Mesenchymal stem cell (in vitro differentiated cells and primary cell): ENCODE measurements at regions not wholly inside any gene's neighbourhood (a gene's known extent, or its start where the extent isn't known, plus 50 kb on each side); places are given as distances from the start of the nearest gene placed in this dataset.

ENCODE experiments used
- DNase-seq: peaks from one replicate; pipeline ENCODE4 v3.0.0-alpha.2; 2013
- H2AFZ ChIP-seq: one replicate; pipeline ENCODE4 v1.6.1; 2013; ENCODE audit warnings: low read depth, mild to moderate bottlenecking, control low read depth, inconsistent platforms, low read length, moderate library complexity
- H2AK5ac ChIP-seq: 2 replicates; pipeline ENCODE4 v1.6.1; 2013; ENCODE audit warnings: low read length, moderate library complexity, mild to moderate bottlenecking, inconsistent platforms; ENCODE audit not compliant: severe bottlenecking
- H2BK120ac ChIP-seq: one replicate; pipeline ENCODE4 v1.6.1; 2013; ENCODE audit warnings: low read depth, mild to moderate bottlenecking, inconsistent platforms, low read length, moderate library complexity
- H2BK12ac ChIP-seq, 2 experiments: one replicate each; pipeline ENCODE4 v1.6.1; 2013; ENCODE audit warnings: inconsistent platforms in 2 of 2, low read length in 2 of 2, mild to moderate bottlenecking in 2 of 2, moderate library complexity in 2 of 2, control low read depth in 1 of 2
- H2BK15ac ChIP-seq: one replicate; pipeline ENCODE4 v1.6.1; 2013; ENCODE audit warnings: mild to moderate bottlenecking, low read depth, inconsistent platforms; ENCODE audit not compliant: poor library complexity, severe bottlenecking
- H2BK5ac ChIP-seq: 2 replicates; pipeline ENCODE4 v1.6.1; 2013; ENCODE audit warnings: low read depth, mild to moderate bottlenecking, low read length, control low read depth, inconsistent platforms; ENCODE audit not compliant: poor library complexity, severe bottlenecking
- H3K14ac ChIP-seq, 2 experiments: one replicate each; pipeline ENCODE4 v1.6.1; 2013; ENCODE audit warnings: inconsistent platforms in 2 of 2, low read length in 2 of 2, control low read depth in 1 of 2, mild to moderate bottlenecking in 1 of 2, moderate library complexity in 1 of 2
- H3K18ac ChIP-seq, 2 experiments: one replicate each; pipeline ENCODE4 v1.6.1; 2013; ENCODE audit warnings: inconsistent platforms in 2 of 2, low read length in 2 of 2, control low read depth in 1 of 2, low read depth in 1 of 2, mild to moderate bottlenecking in 1 of 2
- H3K23ac ChIP-seq, 2 experiments: one replicate each; pipeline ENCODE4 v1.6.1; 2013; ENCODE audit warnings: inconsistent platforms in 2 of 2, low read length in 2 of 2, mild to moderate bottlenecking in 2 of 2, moderate library complexity in 2 of 2, control low read depth in 1 of 2
- H3K27ac ChIP-seq: 2 replicates; pipeline ENCODE4 v1.5.1; 2013; ENCODE audit warnings: mild to moderate bottlenecking, moderate library complexity, low read length, control low read depth, inconsistent platforms; ENCODE audit not compliant: poor library complexity, severe bottlenecking
- H3K27me3 ChIP-seq, 2 experiments: 2 replicates each; pipeline versions ENCODE4 v1.6.1 to v1.7.0; 2013; ENCODE audit warnings: low read length in 2 of 2, mild to moderate bottlenecking in 2 of 2, moderate library complexity in 2 of 2, control low read depth in 1 of 2, inconsistent platforms in 1 of 2; ENCODE audit not compliant: control insufficient read depth in 1 of 2, insufficient read depth in 1 of 2
- H3K36me3 ChIP-seq, 2 experiments: 2 replicates each; pipeline versions ENCODE4 v1.6.1 to v1.7.0; 2013; ENCODE audit warnings: low read length in 2 of 2, control low read depth in 1 of 2, inconsistent platforms in 1 of 2, low read depth in 1 of 2, mild to moderate bottlenecking in 1 of 2; ENCODE audit not compliant: insufficient read depth in 2 of 2, control insufficient read depth in 1 of 2
- H3K4ac ChIP-seq, 2 experiments: one replicate each; pipeline ENCODE4 v1.6.1; 2013; ENCODE audit warnings: inconsistent platforms in 2 of 2, low read length in 2 of 2, mild to moderate bottlenecking in 2 of 2, moderate library complexity in 2 of 2, control low read depth in 1 of 2, low read depth in 1 of 2
- H3K4me1 ChIP-seq: 2 replicates; pipeline ENCODE4 v1.6.1; 2013; ENCODE audit warnings: low read depth, low read length, control low read depth; ENCODE audit not compliant: control insufficient read depth, insufficient read depth
- H3K4me2 ChIP-seq: 2 replicates; pipeline ENCODE4 v1.6.1; 2013; ENCODE audit warnings: low read length, mild to moderate bottlenecking, inconsistent platforms; ENCODE audit not compliant: poor library complexity, severe bottlenecking
- H3K4me3 ChIP-seq, 2 experiments: 2 replicates each; pipeline versions ENCODE4 v1.5.1 to v1.7.0; 2013; ENCODE audit warnings: low read length in 2 of 2, mild to moderate bottlenecking in 2 of 2, control low read depth in 1 of 2, low read depth in 1 of 2; ENCODE audit not compliant: insufficient read depth in 1 of 2
- H3K79me1 ChIP-seq: replicated peaks from 2 replicates; pipeline ENCODE4 v1.6.1; 2013; ENCODE audit warnings: mild to moderate bottlenecking, control low read depth, low read length, inconsistent platforms; ENCODE audit not compliant: poor library complexity, severe bottlenecking
- H3K9ac ChIP-seq: 2 replicates; pipeline ENCODE4 v1.7.0; 2013; ENCODE audit warnings: mild to moderate bottlenecking, low read length, moderate library complexity
- H3K9me3 ChIP-seq: 2 replicates; pipeline ENCODE4 v1.7.0; 2013; ENCODE audit warnings: mild to moderate bottlenecking, low read length; ENCODE audit not compliant: control insufficient read depth
- H4K8ac ChIP-seq: one replicate; pipeline ENCODE4 v1.6.1; 2013; ENCODE audit warnings: inconsistent platforms, mild to moderate bottlenecking, low read length, moderate library complexity
- H4K91ac ChIP-seq: one replicate; pipeline ENCODE4 v1.6.1; 2013; ENCODE audit warnings: mild to moderate bottlenecking, low read length, inconsistent platforms
- WGBS: methylation state at CpG from one replicate; pipeline ENCODE4 v1.1.7; 2013; ENCODE audit warnings: mixed read lengths; 5-methylcytosine and 5-hydroxymethylcytosine counted together

GRCh38 chr15:60217161-60217560, 180.6 kb downstream of the ANXA2 start:
- Histone ChIP-seq H3K79me1 (no peaks in the 10 kb centered on the region), H3K4me1 (no peaks in the 10 kb centered on the region), H2BK5ac (no peak overlapping the region), H3K36me3 (no peaks in the 10 kb centered on the region), H2BK120ac (no peak overlapping the region), H2AK5ac (no peak overlapping the region), H3K4me3 (no peak overlapping the region), H3K27ac (no peak overlapping the region), H2BK12ac (no peak overlapping the region), H3K23ac (no peak overlapping the region), H3K27me3 (peaks cover 0 to 11% of the 10 kb centered on the region in 2 experiments), H3K18ac (no peak overlapping the region), H3K9ac (no peak overlapping the region), H2BK15ac (no peak overlapping the region), H2AFZ (no peak overlapping the region), H4K8ac (no peak overlapping the region), H4K91ac (no peak overlapping the region), H3K4me2 (no peak overlapping the region), H3K14ac (no peak overlapping the region), H3K9me3 (no peaks in the 10 kb centered on the region), H3K4ac (no peak overlapping the region)
- DNase-seq: no peak
- no CpG with 5 or more reads among the region's 1 CpG for WGBS

GRCh38 chr15:60218256-60218655, 179.5 kb downstream of the ANXA2 start:
- H3K23ac ChIP-seq: no peak overlapping the region
- no peak overlapping the region for H2BK120ac ChIP-seq
- no peak overlapping the region for H2BK15ac ChIP-seq
- H3K9ac ChIP-seq: no peak overlapping the region
- 44% methylated on average over 2 of the region's 3 CpGs for WGBS
- no peak overlapping the region for H3K18ac ChIP-seq
- no peak overlapping the region for H2AFZ ChIP-seq
- DNase-seq: no peak
- H3K36me3 ChIP-seq: no peaks in the 10 kb centered on the region
- H3K4me3 ChIP-seq: no peak overlapping the region
- H3K27me3 ChIP-seq: peaks cover 0 to 18% of the 10 kb centered on the region in 2 experiments
- no peaks in the 10 kb centered on the region for H3K4me1 ChIP-seq
- H3K4me2 ChIP-seq: no peak overlapping the region
- H3K4ac ChIP-seq: no peak overlapping the region
- no peak overlapping the region for H2AK5ac ChIP-seq
- no peak overlapping the region for H3K14ac ChIP-seq
- no peak overlapping the region for H4K8ac ChIP-seq
- no peak overlapping the region for H4K91ac ChIP-seq
- H2BK5ac ChIP-seq: no peak overlapping the region
- H3K9me3 ChIP-seq: no peaks in the 10 kb centered on the region
- H2BK12ac ChIP-seq: no peak overlapping the region
- no peak overlapping the region for H3K27ac ChIP-seq
- no peaks in the 10 kb centered on the region for H3K79me1 ChIP-seq

- no peak overlapping the region for H3K9ac ChIP-seq
- no peak overlapping the region for H3K23ac ChIP-seq
- WGBS: 97% methylated on average over 3 of the region's 3 CpGs
- no peak overlapping the region for H4K91ac ChIP-seq
- no peak overlapping the region for H3K14ac ChIP-seq
- no peak overlapping the region for H2BK120ac ChIP-seq
- H3K4me2 ChIP-seq: no peak overlapping the region
- H3K4me1 ChIP-seq: no peaks in the 10 kb centered on the region
- DNase-seq: no peak
- H4K8ac ChIP-seq: no peak overlapping the region
- no peak overlapping the region for H2BK12ac ChIP-seq
- H3K18ac ChIP-seq: no peak overlapping the region
- no peak overlapping the region for H3K4me3 ChIP-seq
- H3K4ac ChIP-seq: no peak overlapping the region
- H3K27me3 ChIP-seq: peaks cover 6 to 26% of the 10 kb centered on the region in 2 experiments
- H3K79me1 ChIP-seq: no peaks in the 10 kb centered on the region
- H3K27ac ChIP-seq: no peak overlapping the region
- no peak overlapping the region for H2AK5ac ChIP-seq
- H2AFZ ChIP-seq: no peak overlapping the region
- H3K36me3 ChIP-seq: no peaks in the 10 kb centered on the region
- H3K9me3 ChIP-seq: no peaks in the 10 kb centered on the region
- no peak overlapping the region for H2BK15ac ChIP-seq
- no peak overlapping the region for H2BK5ac ChIP-seq
Observed at GRCh38 chr15:60219866-60220265, 177.9 kb downstream of the ANXA2 start.

- Histone ChIP-seq H2BK15ac (no peak overlapping the region), H3K27me3 (peaks cover 14 to 36% of the 10 kb centered on the region in 2 experiments), H4K8ac (no peak overlapping the region), H3K36me3 (no peaks in the 10 kb centered on the region), H3K4me2 (no peak overlapping the region), H3K4me3 (no peak overlapping the region), H2BK120ac (no peak overlapping the region), H4K91ac (no peak overlapping the region), H3K18ac (no peak overlapping the region), H3K79me1 (no peaks in the 10 kb centered on the region), H3K23ac (no peak overlapping the region), H3K9ac (no peak overlapping the region), H2AFZ (no peak overlapping the region), H2BK5ac (no peak overlapping the region), H3K14ac (no peak overlapping the region), H3K4me1 (no peaks in the 10 kb centered on the region), H2AK5ac (no peak overlapping the region), H3K4ac (no peak overlapping the region), H3K9me3 (no peaks in the 10 kb centered on the region), H3K27ac (no peak overlapping the region), H2BK12ac (no peak overlapping the region)
- DNase-seq: no peak
Observed at GRCh38 chr15:60221356-60221755, 176.4 kb downstream of the ANXA2 start.
